Neuronal stem cell (in vitro differentiated cells): ENCODE measurements at regions not wholly inside any gene's neighbourhood (a gene's known extent, or its start where the extent isn't known, plus 50 kb on each side); places are given as distances from the start of the nearest gene placed in this dataset.

Experiments used
- DNase-seq: peaks from one replicate; pipeline ENCODE4 v3.0.0-alpha.2; 2013; ENCODE audit warnings: low spot score
- H2AFZ ChIP-seq: one replicate; pipeline ENCODE4 v1.6.1; 2013; ENCODE audit warnings: mild to moderate bottlenecking, low read length, inconsistent platforms
- H2AK5ac ChIP-seq: 2 replicates; pipeline ENCODE4 v1.6.1; 2013; ENCODE audit warnings: low read depth, mild to moderate bottlenecking, inconsistent platforms, low read length, moderate library complexity, mixed read lengths
- H2BK120ac ChIP-seq: 2 replicates; pipeline ENCODE4 v1.6.1; 2013; ENCODE audit warnings: low read depth, mild to moderate bottlenecking, inconsistent platforms, low read length, moderate library complexity, mixed read lengths
- H2BK12ac ChIP-seq: one replicate; pipeline ENCODE4 v1.6.1; 2013; ENCODE audit warnings: low read length, inconsistent platforms
- H2BK15ac ChIP-seq: 2 replicates; pipeline ENCODE4 v1.6.1; 2013; ENCODE audit warnings: mild to moderate bottlenecking, low read length, inconsistent platforms, mixed read lengths
- H2BK5ac ChIP-seq: one replicate; pipeline ENCODE4 v1.6.1; 2013; ENCODE audit warnings: inconsistent platforms, mild to moderate bottlenecking, low read length, moderate library complexity
- H3K14ac ChIP-seq: one replicate; pipeline ENCODE4 v1.6.1; 2013; ENCODE audit warnings: low read length, inconsistent platforms
- H3K18ac ChIP-seq: 2 replicates; pipeline ENCODE4 v1.6.1; 2013; ENCODE audit warnings: low read length, inconsistent platforms
- H3K23ac ChIP-seq: 2 replicates; pipeline ENCODE4 v1.6.1; 2013; ENCODE audit warnings: low read depth, mild to moderate bottlenecking, mixed read lengths, low read length, inconsistent platforms; ENCODE audit not compliant: poor library complexity
- H3K27ac ChIP-seq: replicated peaks from 3 replicates; pipeline ENCODE4 v1.5.1; 2013; ENCODE audit warnings: low read length, inconsistent platforms
- H3K27me3 ChIP-seq, 3 experiments: 2 replicates each; pipeline ENCODE4 v1.6.1; 2013; ENCODE audit warnings: low read length in 3 of 3, mild to moderate bottlenecking in 2 of 3, inconsistent platforms in 1 of 3, low read depth in 1 of 3, mixed read lengths in 1 of 3, moderate library complexity in 1 of 3; ENCODE audit not compliant: control insufficient read depth in 3 of 3, insufficient read depth in 3 of 3
- H3K36me3 ChIP-seq, 2 donors: replicated peaks in 1 of 2; 2 replicates each; pipeline ENCODE4 v1.6.1; 2013; ENCODE audit warnings: low read length in 2 of 2; ENCODE audit not compliant: control insufficient read depth in 2 of 2, insufficient read depth in 2 of 2
- H3K4ac ChIP-seq: 2 replicates; pipeline ENCODE4 v1.6.1; 2013; ENCODE audit warnings: inconsistent platforms, mild to moderate bottlenecking, low read length, moderate library complexity
- H3K4me1 ChIP-seq, 2 donors: 1 replicate in 1 of 2; 2 replicates in 1 of 2; pipeline ENCODE4 v1.6.1; 2013; ENCODE audit warnings: low read length in 2 of 2, low read depth in 1 of 2; ENCODE audit not compliant: control insufficient read depth in 2 of 2, insufficient read depth in 1 of 2
- H3K4me2 ChIP-seq: one replicate; pipeline ENCODE4 v1.6.1; 2013; ENCODE audit warnings: mild to moderate bottlenecking, low read length, inconsistent platforms; ENCODE audit not compliant: insufficient read depth, poor library complexity, severe bottlenecking
- H3K4me3 ChIP-seq, 2 donors: 2 replicates each; pipeline ENCODE4 v1.5.1; 2013; ENCODE audit warnings: low read length in 2 of 2, mild to moderate bottlenecking in 2 of 2, inconsistent platforms in 1 of 2, moderate library complexity in 1 of 2
- H3K79me1 ChIP-seq: one replicate; pipeline ENCODE4 v1.6.1; 2013; ENCODE audit warnings: low read depth, mild to moderate bottlenecking, inconsistent platforms, low read length, moderate library complexity
- H3K9ac ChIP-seq: one replicate; pipeline ENCODE4 v1.6.1; 2013; ENCODE audit warnings: mild to moderate bottlenecking, low read depth, low read length, inconsistent platforms; ENCODE audit not compliant: poor library complexity
- H3K9me3 ChIP-seq, 2 donors: replicated peaks in 1 of 2; 2 replicates each; pipeline versions ENCODE3 to v1.6.1; 2013; ENCODE audit warnings: low read length in 2 of 2, mild to moderate bottlenecking in 2 of 2, inconsistent platforms in 1 of 2, low read depth in 1 of 2, mixed read lengths in 1 of 2, moderate library complexity in 1 of 2; ENCODE audit not compliant: control insufficient read depth in 2 of 2, insufficient read depth in 1 of 2
- H4K8ac ChIP-seq: one replicate; pipeline ENCODE4 v1.6.1; 2013; ENCODE audit warnings: low read depth, mild to moderate bottlenecking, inconsistent platforms, low read length, moderate library complexity
- H4K91ac ChIP-seq: one replicate; pipeline ENCODE4 v1.6.1; 2013; ENCODE audit warnings: low read length, low read depth, mild to moderate bottlenecking, inconsistent platforms; ENCODE audit not compliant: poor library complexity
- WGBS, 2 donors: extraction: QIAGEN DNeasy Blood & Tissue Kit; methylation state at CpG; one replicate each; pipeline ENCODE4 v1.1.7; 2013; ENCODE audit warnings: missing lambda C conversion rate in 2 of 2, mixed read lengths in 1 of 2; ENCODE audit not compliant: insufficient read length in 2 of 2, insufficient replicate concordance in 1 of 2; ENCODE audit errors: extremely low coverage in 2 of 2; 5-methylcytosine and 5-hydroxymethylcytosine counted together

- Histone ChIP-seq H4K91ac (no peak overlapping the region), H3K79me1 (no peaks in the 10 kb centered on the region), H3K36me3 (no peaks in the 10 kb centered on the region), H3K4ac (no peak overlapping the region), H3K27me3 (no peaks in the 10 kb centered on the region), H3K14ac (no peak overlapping the region), H2BK15ac (no peak overlapping the region), H2AK5ac (no peak overlapping the region), H3K4me3 (no peak overlapping the region), H3K18ac (no peak overlapping the region), H3K23ac (no peak overlapping the region), H2AFZ (no peak overlapping the region), H3K9me3 (no peaks in the 10 kb centered on the region), H2BK5ac (no peak overlapping the region), H3K4me1 (peaks cover 7 to 8% of the 10 kb centered on the region in 2 donors), H3K27ac (no peak overlapping the region), H4K8ac (no peak overlapping the region), H2BK120ac (no peak overlapping the region), H3K9ac (no peak overlapping the region), H2BK12ac (no peak overlapping the region), H3K4me2 (no peak overlapping the region)
- no peak for DNase-seq
- WGBS, 2 donors = no CpG with 5 or more reads among the region's 8 CpGs
These were observed 597.9 kb downstream of the RNF144B start for GRCh38 chr6:18985061-18985460.

- Histone ChIP-seq H3K9ac (no peak overlapping the region), H3K23ac (no peak overlapping the region), H3K79me1 (no peaks in the 10 kb centered on the region), H2BK5ac (no peak overlapping the region), H3K36me3 (no peaks in the 10 kb centered on the region), H4K91ac (no peak overlapping the region), H2BK15ac (no peak overlapping the region), H2BK12ac (no peak overlapping the region), H2AFZ (no peak overlapping the region), H3K9me3 (no peaks in the 10 kb centered on the region), H2AK5ac (no peak overlapping the region), H3K14ac (no peak overlapping the region), H4K8ac (no peak overlapping the region), H3K4me3 (no peak overlapping the region), H3K4ac (no peak overlapping the region), H2BK120ac (no peak overlapping the region), H3K4me1 (peaks cover 8% of the 10 kb centered on the region in 2 donors), H3K18ac (no peak overlapping the region), H3K27me3 (no peaks in the 10 kb centered on the region), H3K27ac (no peak overlapping the region), H3K4me2 (no peak overlapping the region)
- DNase-seq = no peak
- no CpG with 5 or more reads among the region's 2 CpGs for WGBS, 2 donors
These were observed 598.8 kb downstream of the RNF144B start for GRCh38 chr6:18985996-18986395.

- Histone ChIP-seq H3K4me3 (no peak overlapping the region), H2AK5ac (no peak overlapping the region), H4K91ac (no peak overlapping the region), H2BK120ac (no peak overlapping the region), H3K14ac (no peak overlapping the region), H3K18ac (no peak overlapping the region), H3K36me3 (no peaks in the 10 kb centered on the region), H2BK15ac (no peak overlapping the region), H3K9me3 (no peaks in the 10 kb centered on the region), H3K23ac (no peak overlapping the region), H3K79me1 (no peaks in the 10 kb centered on the region), H3K27me3 (no peaks in the 10 kb centered on the region), H2BK12ac (no peak overlapping the region), H3K27ac (no peak overlapping the region), H3K4ac (no peak overlapping the region), H3K9ac (no peak overlapping the region), H2AFZ (no peak overlapping the region), H3K4me2 (no peak overlapping the region), H4K8ac (no peak overlapping the region), H2BK5ac (no peak overlapping the region), H3K4me1 (peaks cover 8% of the 10 kb centered on the region in 2 donors)
- no CpG with 5 or more reads among the region's 3 CpGs for WGBS, 2 donors
- no peak for DNase-seq
These were observed 601.5 kb downstream of the RNF144B start for GRCh38 chr6:18988636-18989035.

- Histone ChIP-seq H3K36me3 (no peaks in the 10 kb centered on the region), H3K27ac (peak overlapping the region; percentile 64), H4K8ac (no peak overlapping the region), H3K4ac (no peak overlapping the region), H3K4me3 (peak overlapping the region in 1 of 2 donors; percentile 10), H3K14ac (no peak overlapping the region), H2AFZ (peak overlapping the region; percentile 82), H3K9me3 (peaks cover 0 to 3% of the 10 kb centered on the region in 2 donors), H2BK120ac (no peak overlapping the region), H2BK5ac (no peak overlapping the region), H3K4me1 (peaks cover 8% of the 10 kb centered on the region in 2 donors), H3K9ac (no peak overlapping the region), H2BK15ac (no peak overlapping the region), H2BK12ac (no peak overlapping the region), H4K91ac (no peak overlapping the region), H3K23ac (no peak overlapping the region), H2AK5ac (no peak overlapping the region), H3K79me1 (no peaks in the 10 kb centered on the region), H3K27me3 (no peaks in the 10 kb centered on the region), H3K4me2 (no peak overlapping the region), H3K18ac (no peak overlapping the region)
- no CpG with 5 or more reads among the region's 24 CpGs for WGBS, 2 donors
- peak; percentile 74 for DNase-seq
These were observed 603.2 kb downstream of the RNF144B start for GRCh38 chr6:18990059-18990978.
